ENCODE measurements at regions not wholly inside any gene's neighbourhood (a gene's known extent, or its start where the extent isn't known, plus 50 kb on each side); places are given as distances from the start of the nearest gene placed in this dataset.

GRCh38 chr2:235127931-235128330 lies 176.1 kb downstream of the SH3BP4 start:
- TF ChIP-seq POLR2AphosphoS5 (IDR thresholded peaks at IDR 0.05; ENCODE audit: low read depth, low read length), result no peak
- TF ChIP-seq POLR2A (IDR thresholded peaks at IDR 0.05; ENCODE audit: low read depth, low read length), result no peak
- TF ChIP-seq TAF1 (IDR thresholded peaks at IDR 0.05; ENCODE audit: borderline replicate concordance, low read depth, low read length), result no peak
